ENCODE measurements at regions not wholly inside any gene's neighbourhood (a gene's known extent, or its start where the extent isn't known, plus 50 kb on each side); places are given as distances from the start of the nearest gene placed in this dataset.

GRCh38 chr1:199272628-199273086 lies 633.8 kb downstream of the PTPRC start:
- DNase-seq, result no peak

GRCh38 chr1:199273837-199274379 lies 635.1 kb downstream of the PTPRC start:
- no peak for DNase-seq

GRCh38 chr1:199279067-199279466 lies 640.2 kb downstream of the PTPRC start:
- no peak for DNase-seq

- DNase-seq, result no peak
Measured at GRCh38 chr1:199279872-199280645, 641.2 kb downstream of the PTPRC start.

GRCh38 chr1:199282751-199283305 lies 644.0 kb downstream of the PTPRC start:
- DNase-seq, result no peak

- no peak for DNase-seq
Measured at GRCh38 chr1:199283794-199284193, 645.0 kb downstream of the PTPRC start.

- no peak for DNase-seq
Measured at GRCh38 chr1:199287206-199287605, 648.4 kb downstream of the PTPRC start.

GRCh38 chr1:199287647-199288046 lies 648.8 kb downstream of the PTPRC start:
- no peak for DNase-seq

GRCh38 chr1:199290186-199290585 lies 651.3 kb downstream of the PTPRC start:
- DNase-seq, result no peak

GRCh38 chr1:199291022-199291740 lies 652.3 kb downstream of the PTPRC start:
- DNase-seq, result no peak

- no peak for DNase-seq
Measured at GRCh38 chr1:199292896-199293295, 654.1 kb downstream of the PTPRC start.

- no peak for DNase-seq
Measured at GRCh38 chr1:199295107-199295506, 656.3 kb downstream of the PTPRC start.

- no peak for DNase-seq
Measured at GRCh38 chr1:199297174-199297573, 658.3 kb downstream of the PTPRC start.

GRCh38 chr1:199297887-199298286 lies 659.0 kb downstream of the PTPRC start:
- DNase-seq, result no peak

GRCh38 chr1:199298825-199299224 lies 660.0 kb downstream of the PTPRC start:
- DNase-seq, result no peak

GRCh38 chr1:199301472-199302217 lies 662.8 kb downstream of the PTPRC start:
- DNase-seq, result no peak

GRCh38 chr1:199302554-199302953 lies 663.7 kb downstream of the PTPRC start:
- no peak for DNase-seq

GRCh38 chr1:199303035-199303434 lies 664.2 kb downstream of the PTPRC start:
- no peak for DNase-seq

- no peak for DNase-seq
Measured at GRCh38 chr1:199305053-199305452, 666.2 kb downstream of the PTPRC start.

GRCh38 chr1:199307496-199308264 lies 668.8 kb downstream of the PTPRC start:
- no peak for DNase-seq

All from nucleus accumbens (tissue), 56 donors.